Endothelial cell of umbilical vein (primary cell): ENCODE measurements at regions not wholly inside any gene's neighbourhood (a gene's known extent, or its start where the extent isn't known, plus 50 kb on each side); places are given as distances from the start of the nearest gene placed in this dataset.

Source experiments
- BruUV-seq: library from RNA; stranded (reverse); fragments of 400-500 nt; replicated peaks from 2 replicates; lab custom pipeline; 2021; lab: Mats Ljungman, UMichigan
- CTCF ChIA-PET: fragments of 300-600, 350-600 bp; sonication (Branson Sonifier 250); formaldehyde crosslinking; loops from one replicate; lab custom pipeline; 2021; ENCODE audit warnings: antibody characterized with exemption, inconsistent platforms; lab: Charles Lee
- POLR2A ChIA-PET: fragments of 300-600, 350-600 bp; sonication (Branson Sonifier 250); formaldehyde crosslinking; loops from one replicate; lab custom pipeline; 2021; ENCODE audit warnings: antibody characterized with exemption, inconsistent platforms; lab: Charles Lee
- DNase-seq: peaks from one replicate; pipeline ENCODE4 v3.0.0-alpha.2; 2011; ENCODE audit warnings: low read depth, low spot score
- FAIRE-seq: peaks from 2 replicates; lab custom pipeline; 2011; peaks lifted over from hg19 to GRCh38; lab: Jason Lieb, UNC
- H2AFZ ChIP-seq: 2 replicates; pipeline ENCODE4 v1.6.0; 2012; ENCODE audit warnings: low read depth, low read length, control low read depth, inconsistent platforms
- H3K27ac ChIP-seq: 2 replicates; pipeline ENCODE4 v1.5.1; 2011; ENCODE audit warnings: low read depth, mild to moderate bottlenecking, control low read depth, low read length, moderate library complexity; ENCODE audit not compliant: insufficient read depth
- H3K27me3 ChIP-seq, 2 experiments: 2 replicates each; pipeline versions ENCODE4 v1.6.0 to v1.6.1; 2011; ENCODE audit warnings: low read length in 2 of 2, mixed read lengths in 1 of 2; ENCODE audit not compliant: control insufficient read depth in 2 of 2, insufficient read depth in 2 of 2
- H3K36me3 ChIP-seq, 2 experiments: 2 replicates in 1 of 2; 3 replicates in 1 of 2; pipeline ENCODE4 v1.5.1; 2011; ENCODE audit warnings: low read length in 2 of 2, mild to moderate bottlenecking in 1 of 2, moderate library complexity in 1 of 2; ENCODE audit not compliant: control insufficient read depth in 2 of 2, insufficient read depth in 2 of 2; ENCODE audit errors: extremely low read depth in 1 of 2
- H3K4me1 ChIP-seq: 3 replicates; pipeline ENCODE4 v1.5.1; 2011; ENCODE audit warnings: mild to moderate bottlenecking, low read length; ENCODE audit not compliant: control insufficient read depth, insufficient read depth; ENCODE audit errors: extremely low read depth
- H3K4me2 ChIP-seq: 2 replicates; pipeline ENCODE4 v1.6.1; 2011; ENCODE audit warnings: low read length, control low read depth, mixed read lengths; ENCODE audit not compliant: insufficient read depth
- H3K4me3 ChIP-seq, 3 experiments: fragments of 200-600 bp in 1 of 3; sonication (generic), shearing (Covaris generic) in 1 of 3; replicated peaks in 1 of 3; 2 replicates each; pipeline ENCODE4 v1.5.1; 2011 to 2016; ENCODE audit warnings: control low read depth in 3 of 3, low read length in 3 of 3, mild to moderate bottlenecking in 2 of 3, inconsistent platforms in 1 of 3, low read depth in 1 of 3, moderate library complexity in 1 of 3; ENCODE audit not compliant: insufficient read depth in 1 of 3
- H3K79me2 ChIP-seq: 2 replicates; pipeline ENCODE4 v1.6.0; 2012; ENCODE audit warnings: low read length, inconsistent platforms; ENCODE audit not compliant: control insufficient read depth, insufficient read depth
- H3K9ac ChIP-seq: replicated peaks from 2 replicates; pipeline ENCODE3; 2011; ENCODE audit warnings: low read length, control low read depth; ENCODE audit not compliant: insufficient read depth; ENCODE audit errors: extremely low read depth
- H3K9me1 ChIP-seq: replicated peaks from 3 replicates; pipeline ENCODE4 v1.6.0; 2011; ENCODE audit warnings: mild to moderate bottlenecking, low read length; ENCODE audit not compliant: control insufficient read depth, insufficient read depth; ENCODE audit errors: extremely low read depth
- H3K9me3 ChIP-seq: replicated peaks from 2 replicates; pipeline ENCODE4 v1.5.1; 2012; ENCODE audit warnings: low read length, inconsistent platforms; ENCODE audit not compliant: control insufficient read depth, insufficient read depth
- H4K20me1 ChIP-seq: replicated peaks from 2 replicates; pipeline ENCODE3; 2011; ENCODE audit warnings: mild to moderate bottlenecking, low read length; ENCODE audit not compliant: control insufficient read depth, insufficient read depth; ENCODE audit errors: extremely low read depth
- CTCF ChIP-seq, 2 donors: IDR thresholded peaks; 1 replicate in 1 of 2; 2 replicates in 1 of 2; pipeline ENCODE4 v1.5.1; 2011; ENCODE audit warnings: low read length in 2 of 2, mild to moderate bottlenecking in 2 of 2, moderate library complexity in 2 of 2, control low read depth in 1 of 2, inconsistent platforms in 1 of 2, low read depth in 1 of 2; ENCODE audit not compliant: insufficient read depth in 1 of 2; ENCODE audit errors: extremely low read depth in 1 of 2
- EZH2 ChIP-seq: IDR thresholded peaks from 2 replicates; pipeline ENCODE4 v1.6.1; 2012; ENCODE audit warnings: borderline replicate concordance, low read depth, mild to moderate bottlenecking, moderate library complexity, low read length, inconsistent platforms; ENCODE audit not compliant: severe bottlenecking
- FOS ChIP-seq: IDR thresholded peaks from 2 replicates; pipeline ENCODE4 v1.6.1; 2011; ENCODE audit warnings: mild to moderate bottlenecking, low read length, moderate library complexity, borderline replicate concordance; ENCODE audit not compliant: insufficient read depth
- GATA2 ChIP-seq: IDR thresholded peaks from 2 replicates; pipeline ENCODE4 v1.7.0; 2011; ENCODE audit warnings: low read depth, mild to moderate bottlenecking, moderate library complexity, mixed read lengths, low read length; ENCODE audit not compliant: insufficient read length, insufficient read depth
- JUN ChIP-seq: IDR thresholded peaks from 2 replicates; pipeline ENCODE4 v1.6.1; 2011; ENCODE audit warnings: borderline replicate concordance, low read depth; ENCODE audit not compliant: insufficient read length, insufficient read depth
- MAX ChIP-seq: IDR thresholded peaks from 2 replicates; pipeline ENCODE4 v1.6.1; 2011; ENCODE audit not compliant: insufficient read depth, insufficient read length
- MYC ChIP-seq: IDR thresholded peaks from one replicate; pipeline ENCODE4 v1.6.1; 2011; ENCODE audit warnings: mild to moderate bottlenecking, low read depth, low read length
- POLR2A ChIP-seq: IDR thresholded peaks from 2 replicates; pipeline ENCODE4 v1.6.1; 2012; ENCODE audit warnings: low read depth, mild to moderate bottlenecking, control low read depth, low read length
- POLR2AphosphoS5 ChIP-seq: IDR thresholded peaks from 2 replicates; pipeline ENCODE4 v1.6.1; 2012; ENCODE audit warnings: low read depth, mild to moderate bottlenecking, control low read depth, low read length, moderate library complexity; ENCODE audit not compliant: insufficient read depth
- dilution Hi-C: fragments of 300-500 bp; cut with MboI; formaldehyde crosslinking; loops from one replicate; pipeline ENCODE4 v1.15.0; 2019; ENCODE audit warnings: low sequenced_read_pairs; ENCODE audit not compliant: extremely low pct_ligation_motif_present
- intact Hi-C: fragments of 100-400 bp; cut with micrococcal nuclease; formaldehyde crosslinking; loops from one replicate; pipeline ENCODE4 v1.10.0; 2022

- Histone ChIP-seq H3K4me1 (peaks cover 6% of the 10 kb centered on the region), H3K4me2 (no peak overlapping the region), H3K9me3 (no peaks in the 10 kb centered on the region), H3K79me2 (no peaks in the 10 kb centered on the region), H3K36me3 (no peaks in the 10 kb centered on the region), H3K9me1 (no peaks in the 10 kb centered on the region), H3K9ac (no peak overlapping the region), H4K20me1 (no peaks in the 10 kb centered on the region), H2AFZ (no peak overlapping the region), H3K27ac (no peak overlapping the region), H3K4me3 (no peak overlapping the region), H3K27me3 (peaks cover 0 to 5% of the 10 kb centered on the region in 2 experiments)
- intact Hi-C loops, result loop anchor here (2.0 kb wide), 1 partner anchor 67 kb away; no protein-coding TSS in a partner anchor
- BruUV-seq, result no TSS peak
- DNase-seq (no peak), FAIRE-seq (no peak)
- POLR2A ChIA-PET, result interaction anchor here (1.3 kb wide), 1 partner anchor 358 kb away, joined by 4 read pairs; the partner anchor contains the start of gene BTG1
- TF ChIP-seq CTCF (IDR thresholded peaks at IDR 0.05; ENCODE audit: extremely low read depth in 1 of 2, insufficient read depth in 1 of 2, low read depth in 1 of 2, low read length in 2 of 2) (no peak), JUN (no peak), POLR2A (no peak), GATA2 (no peak), MAX (no peak), FOS (no peak), POLR2AphosphoS5 (no peak), EZH2 (no peak), MYC (no peak)
- CTCF ChIA-PET, result interaction anchor here (0.7 to 1.8 kb wide), 7 partner anchors 10 to 916 kb away, joined by 3 to 5 read pairs (median 3); no protein-coding TSS in a partner anchor
- dilution Hi-C loops, result no loop called here
Observed at GRCh38 chr12:92503971-92504593, 198.7 kb upstream of the PLEKHG7 start.
